Activated CD8-positive, alpha-beta T cell treated with anti-CD3 and anti-CD28 coated beads, Interleukin-2, amount 10 ng/mL, durations not matched to agents 7 days and 5 days (primary cell): ENCODE measurements at regions not wholly inside any gene's neighbourhood (a gene's known extent, or its start where the extent isn't known, plus 50 kb on each side); places are given as distances from the start of the nearest gene placed in this dataset.
"Not testable (repeated sequence)": the region's sequence is repeated elsewhere in the genome, so short reads cannot be mapped to it uniquely, and the experiment has no call there.

Experiments
- ATAC-seq: fragments of 150-1000 bp; cut with Tn5 transposase; one replicate; pipeline ENCODE4 v1.10.0; 2021; ENCODE audit warnings: moderate library complexity
- CTCF ChIA-PET: fragments of 350-600 bp; sonication (Branson Sonifier 250); formaldehyde crosslinking; loops from one replicate; lab custom pipeline; 2021; ENCODE audit warnings: antibody characterized with exemption; lab: Charles Lee
- POLR2A ChIA-PET: fragments of 350-600 bp; sonication (Branson Sonifier 250); formaldehyde crosslinking; loops from one replicate; lab custom pipeline; 2021; ENCODE audit warnings: antibody characterized with exemption; lab: Charles Lee
- DNase-seq: peaks from one replicate; pipeline ENCODE4 v3.0.0-alpha.2; 2020
- H3K27ac Mint-ChIP-seq: one replicate; pipeline ENCODE4 v1.8.0; 2021; ENCODE audit warnings: mild to moderate bottlenecking, mixed read lengths
- H3K27me3 Mint-ChIP-seq: one replicate; pipeline ENCODE4 v1.8.0; 2021; ENCODE audit warnings: low read depth, mixed read lengths
- H3K36me3 Mint-ChIP-seq: one replicate; pipeline ENCODE4 v1.8.0; 2021; ENCODE audit warnings: low read depth, mixed read lengths
- H3K4me1 Mint-ChIP-seq: one replicate; pipeline ENCODE4 v1.8.0; 2021; ENCODE audit warnings: low read depth, mixed read lengths
- H3K4me3 Mint-ChIP-seq: one replicate; pipeline ENCODE4 v1.8.0; 2021; ENCODE audit warnings: mild to moderate bottlenecking, mixed read lengths
- H3K9me3 Mint-ChIP-seq: one replicate; pipeline ENCODE4 v1.8.0; 2022; ENCODE audit warnings: mixed read lengths; ENCODE audit not compliant: insufficient read depth

GRCh38 chr4:64798828-64799227 is 389.6 kb upstream of the TECRL start:
- DNase-seq, H3K27ac Mint-ChIP-seq, H3K9me3 Mint-ChIP-seq, H3K36me3 Mint-ChIP-seq, ATAC-seq, CTCF ChIA-PET, POLR2A ChIA-PET, H3K4me3 Mint-ChIP-seq, H3K27me3 Mint-ChIP-seq, H3K4me1 Mint-ChIP-seq: not testable (repeated sequence)

DNA sequence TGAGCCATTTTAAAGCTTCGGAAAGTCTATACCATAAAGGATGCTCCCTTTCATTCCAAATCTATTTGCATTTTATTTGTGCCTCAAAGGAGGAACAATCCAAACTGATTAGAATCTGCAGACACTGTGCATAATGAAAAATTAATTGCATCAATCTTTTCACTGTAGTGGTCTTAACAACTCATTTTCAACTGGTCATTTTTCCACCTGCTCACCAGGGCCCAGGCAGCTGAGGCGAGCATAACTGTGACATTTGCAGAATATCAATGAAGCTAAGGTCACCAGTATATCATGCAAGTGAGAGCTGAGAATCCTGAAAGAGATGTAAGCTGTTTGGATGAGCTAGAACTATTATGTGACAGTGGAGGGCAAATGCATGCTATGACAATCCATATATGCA is 387.3 kb upstream of the TECRL start:
- Mint-ChIP-seq H3K4me1 (no peaks in the 10 kb centered on the region), H3K27me3 (no peaks in the 10 kb centered on the region), H3K27ac (no peak overlapping the region), H3K9me3 (no peaks in the 10 kb centered on the region), H3K36me3 (no peaks in the 10 kb centered on the region), H3K4me3 (no peak overlapping the region)
- DNase-seq (no peak), ATAC-seq (no peak)
- ChIA-PET POLR2A (no interaction called here), CTCF (no interaction called here)

GRCh38 chr4:64784125-64784524 is 374.9 kb upstream of the TECRL start:
- CTCF ChIA-PET: no interaction called here
- no peak overlapping the region for H3K27ac Mint-ChIP-seq

DNA sequence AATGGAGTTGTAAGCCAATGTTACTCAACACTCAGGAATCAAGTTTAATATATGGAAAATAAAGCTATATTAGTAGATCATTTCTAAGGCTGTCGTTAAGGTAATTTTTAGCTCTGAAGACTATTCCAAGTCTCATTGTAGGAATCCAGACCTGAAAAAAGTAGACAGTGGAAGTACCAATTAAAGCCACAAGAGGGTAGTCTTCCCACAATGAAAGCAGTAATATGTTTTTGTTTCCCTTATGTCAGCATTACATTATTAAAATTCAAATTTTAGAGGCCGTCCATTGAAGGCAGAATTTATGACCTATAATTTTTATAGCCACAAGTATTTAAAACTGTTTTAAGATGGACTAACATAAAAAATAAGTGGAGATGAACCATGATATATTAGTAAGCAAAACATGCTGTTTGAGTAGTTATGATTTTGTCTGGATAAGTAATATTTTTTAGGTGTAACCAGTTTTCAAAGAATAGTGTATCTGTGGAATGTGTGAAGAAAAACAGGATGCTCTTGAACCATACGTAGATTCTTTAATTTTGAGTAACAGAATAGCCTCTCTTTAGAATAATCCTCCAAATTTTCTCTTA is 372.6 kb upstream of the TECRL start:
- no peak for DNase-seq
- CTCF ChIA-PET: interaction anchor here (0.7 kb wide), 1 partner anchor 783 kb away, joined by 3 read pairs; no protein-coding TSS in a partner anchor
- H3K36me3 Mint-ChIP-seq: no peaks in the 10 kb centered on the region

More at GRCh38 chr4:64784125-64784524, 374.9 kb upstream of the TECRL start:
- Mint-ChIP-seq H3K9me3 (no peaks in the 10 kb centered on the region), H3K4me3 (no peak overlapping the region), H3K36me3 (no peaks in the 10 kb centered on the region), H3K27me3 (no peaks in the 10 kb centered on the region), H3K4me1 (no peaks in the 10 kb centered on the region)
- ATAC-seq (no peak), DNase-seq (no peak)
- POLR2A ChIA-PET: no interaction called here

GRCh38 chr4:64780664-64781063 is 371.4 kb upstream of the TECRL start:
- Mint-ChIP-seq H3K4me3 (no peak overlapping the region), H3K4me1 (no peaks in the 10 kb centered on the region), H3K36me3 (no peaks in the 10 kb centered on the region), H3K27ac (no peak overlapping the region), H3K27me3 (no peaks in the 10 kb centered on the region), H3K9me3 (no peaks in the 10 kb centered on the region)
- no peak for ATAC-seq
- ChIA-PET POLR2A (no interaction called here), CTCF (no interaction called here)
- DNase-seq: no peak

More for the DNA sequence above, 372.6 kb upstream of the TECRL start:
- no peak for ATAC-seq
- POLR2A ChIA-PET: no interaction called here
- H3K27me3 Mint-ChIP-seq: no peaks in the 10 kb centered on the region
- H3K9me3 Mint-ChIP-seq: no peaks in the 10 kb centered on the region
- H3K4me1 Mint-ChIP-seq: no peaks in the 10 kb centered on the region
- H3K27ac Mint-ChIP-seq: no peak overlapping the region
- H3K4me3 Mint-ChIP-seq: no peak overlapping the region

- no peak overlapping the region for H3K4me3 Mint-ChIP-seq
- DNase-seq (no peak), ATAC-seq (no peak)
- no peaks in the 10 kb centered on the region for H3K4me1 Mint-ChIP-seq
- ChIA-PET POLR2A (no interaction called here), CTCF (no interaction called here)
- H3K27ac Mint-ChIP-seq: no peak overlapping the region
- H3K36me3 Mint-ChIP-seq: no peaks in the 10 kb centered on the region
- no peaks in the 10 kb centered on the region for H3K9me3 Mint-ChIP-seq
- H3K27me3 Mint-ChIP-seq: no peaks in the 10 kb centered on the region
Observed at GRCh38 chr4:64777286-64777685, 368.0 kb upstream of the TECRL start.

GRCh38 chr4:64776820-64777219 is 367.6 kb upstream of the TECRL start:
- H3K27ac Mint-ChIP-seq: no peak overlapping the region
- ChIA-PET CTCF (no interaction called here), POLR2A (no interaction called here)
- no peak for DNase-seq
- no peak for ATAC-seq
- no peaks in the 10 kb centered on the region for H3K27me3 Mint-ChIP-seq
- no peak overlapping the region for H3K4me3 Mint-ChIP-seq
- H3K36me3 Mint-ChIP-seq: no peaks in the 10 kb centered on the region
- no peaks in the 10 kb centered on the region for H3K4me1 Mint-ChIP-seq
- no peaks in the 10 kb centered on the region for H3K9me3 Mint-ChIP-seq

DNA sequence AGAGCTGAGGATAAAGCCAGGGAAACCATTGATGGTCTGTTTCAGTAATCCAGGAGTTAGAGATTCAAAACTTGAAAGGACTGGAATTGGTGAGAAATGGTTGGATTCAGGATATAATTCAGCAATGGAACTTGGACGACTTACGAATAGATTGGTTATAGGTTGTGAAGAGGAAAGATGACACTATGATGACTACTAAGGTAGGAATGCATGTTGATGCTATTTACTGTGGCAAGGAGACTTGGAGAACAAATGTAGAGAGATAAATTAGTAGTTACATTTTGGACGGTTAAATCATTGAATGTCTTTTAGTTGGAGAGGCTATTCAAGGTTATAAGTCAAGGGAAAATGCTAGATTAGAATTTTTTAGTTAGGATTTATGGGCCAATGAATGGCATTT is 365.4 kb upstream of the TECRL start:
- H3K4me1 Mint-ChIP-seq: no peaks in the 10 kb centered on the region
- CTCF ChIA-PET: no interaction called here
- H3K27ac Mint-ChIP-seq: no peak overlapping the region

DNA sequence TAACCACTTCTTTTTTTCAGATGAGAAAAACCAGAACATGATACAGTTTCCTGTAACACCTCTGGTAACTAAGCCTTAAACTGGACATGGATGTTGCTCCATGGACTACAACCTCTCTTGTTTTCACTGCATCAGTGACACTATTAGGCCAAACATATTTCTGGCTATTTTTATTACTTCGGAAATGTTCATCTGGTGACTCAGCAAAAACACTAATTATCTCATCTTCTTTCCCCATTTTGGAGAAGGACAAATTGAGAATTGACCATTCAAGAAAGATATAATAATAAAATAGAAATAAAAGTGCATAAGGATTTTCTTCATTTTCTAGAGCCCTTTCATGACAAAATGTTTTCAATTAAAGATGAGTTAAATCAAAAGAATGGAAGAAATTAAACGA is 361.9 kb upstream of the TECRL start:
- H3K4me3 Mint-ChIP-seq: no peak overlapping the region
- no peaks in the 10 kb centered on the region for H3K27me3 Mint-ChIP-seq
- DNase-seq (no peak), ATAC-seq (no peak)
- H3K36me3 Mint-ChIP-seq: no peaks in the 10 kb centered on the region
- POLR2A ChIA-PET: no interaction called here
- H3K27ac Mint-ChIP-seq: no peak overlapping the region
- no peaks in the 10 kb centered on the region for H3K9me3 Mint-ChIP-seq
- H3K4me1 Mint-ChIP-seq: no peaks in the 10 kb centered on the region
- CTCF ChIA-PET: no interaction called here

More for the DNA sequence above, 365.4 kb upstream of the TECRL start:
- Mint-ChIP-seq H3K9me3 (no peaks in the 10 kb centered on the region), H3K36me3 (no peaks in the 10 kb centered on the region), H3K4me3 (no peak overlapping the region), H3K27me3 (no peaks in the 10 kb centered on the region)
- POLR2A ChIA-PET: no interaction called here
- no peak for ATAC-seq
- DNase-seq: no peak

- Mint-ChIP-seq H3K9me3 (no peaks in the 10 kb centered on the region), H3K4me1 (no peaks in the 10 kb centered on the region), H3K36me3 (no peaks in the 10 kb centered on the region), H3K27me3 (no peaks in the 10 kb centered on the region), H3K27ac (no peak overlapping the region), H3K4me3 (no peak overlapping the region)
- ATAC-seq: no peak
- DNase-seq: no peak
- POLR2A ChIA-PET: no interaction called here
- CTCF ChIA-PET: no interaction called here
Observed at GRCh38 chr4:64767547-64767946, 358.3 kb upstream of the TECRL start.

GRCh38 chr4:64766565-64766964 is 357.3 kb upstream of the TECRL start:
- Mint-ChIP-seq H3K27ac (no peak overlapping the region), H3K36me3 (no peaks in the 10 kb centered on the region), H3K4me3 (no peak overlapping the region), H3K9me3 (no peaks in the 10 kb centered on the region), H3K4me1 (no peaks in the 10 kb centered on the region), H3K27me3 (no peaks in the 10 kb centered on the region)
- ATAC-seq (no peak), DNase-seq (no peak)
- POLR2A ChIA-PET: no interaction called here
- CTCF ChIA-PET: no interaction called here

DNA sequence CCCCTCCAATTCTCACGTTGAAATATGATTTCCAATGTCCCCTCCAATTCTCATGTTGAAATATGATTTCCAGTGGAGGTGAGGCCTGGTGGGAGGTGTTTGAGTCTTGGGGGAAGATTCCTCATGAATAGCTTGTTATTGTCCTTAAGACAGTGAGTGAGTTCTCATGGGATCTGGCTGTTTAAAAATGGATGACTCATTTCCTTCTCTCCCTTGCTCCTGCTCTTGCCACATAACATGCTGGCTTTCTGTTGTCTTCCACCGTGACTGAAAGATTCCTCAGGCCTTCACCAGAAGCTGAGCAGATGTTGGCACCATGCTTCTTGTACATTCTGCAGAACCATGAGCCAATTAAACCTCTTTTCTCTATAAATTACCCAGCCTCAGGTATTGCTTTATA is 346.8 kb upstream of the TECRL start:
- ATAC-seq: no peak
- DNase-seq: no peak
- Mint-ChIP-seq H3K27me3 (no peaks in the 10 kb centered on the region), H3K9me3 (no peaks in the 10 kb centered on the region), H3K4me3 (no peak overlapping the region), H3K27ac (no peak overlapping the region), H3K4me1 (no peaks in the 10 kb centered on the region), H3K36me3 (no peaks in the 10 kb centered on the region)
- POLR2A ChIA-PET: no interaction called here
- CTCF ChIA-PET: no interaction called here
